GM23248 (cell line): ENCODE measurements at regions not wholly inside any gene's neighbourhood (a gene's known extent, or its start where the extent isn't known, plus 50 kb on each side); places are given as distances from the start of the nearest gene placed in this dataset.

Experiments
- DNase-seq: peaks from one replicate; pipeline ENCODE4 v3.0.0-alpha.2; 2015
- H2AFZ ChIP-seq: fragments of 200-600 bp; sonication (generic); 2 replicates; pipeline ENCODE4 v1.6.1; 2016; ENCODE audit warnings: antibody characterized with exemption
- H3F3A ChIP-seq: fragments of 200-600 bp; sonication (generic); 2 replicates; pipeline ENCODE4 v1.6.1; 2016; ENCODE audit warnings: mild to moderate bottlenecking, antibody characterized with exemption, mixed run types; ENCODE audit not compliant: insufficient read depth
- H3K27ac ChIP-seq: fragments of 200-600 bp; sonication (generic); 2 replicates; pipeline ENCODE4 v1.5.1; 2016; ENCODE audit warnings: mild to moderate bottlenecking
- H3K27me3 ChIP-seq: fragments of 200-600 bp; sonication (generic); replicated peaks from 2 replicates; pipeline ENCODE4 v1.6.1; 2016; ENCODE audit warnings: mild to moderate bottlenecking; ENCODE audit not compliant: insufficient read depth
- H3K36me3 ChIP-seq: fragments of 200-600 bp; sonication (generic); 2 replicates; pipeline ENCODE4 v1.6.1; 2016; ENCODE audit warnings: low read depth, mild to moderate bottlenecking
- H3K4me1 ChIP-seq: fragments of 200-600 bp; sonication (generic); 2 replicates; pipeline ENCODE4 v1.6.1; 2016; ENCODE audit warnings: mild to moderate bottlenecking; ENCODE audit not compliant: insufficient read depth
- H3K4me2 ChIP-seq: fragments of 200-600 bp; sonication (generic); one replicate; pipeline ENCODE4 v1.6.1; 2016; ENCODE audit warnings: mild to moderate bottlenecking; ENCODE audit not compliant: unreplicated experiment
- H3K4me3 ChIP-seq: fragments of 200-600 bp; sonication (generic); 2 replicates; pipeline ENCODE4 v1.5.1; 2016; ENCODE audit warnings: mild to moderate bottlenecking
- H3K79me2 ChIP-seq: fragments of 200-600 bp; sonication (generic); 2 replicates; pipeline ENCODE4 v1.6.1; 2016; ENCODE audit warnings: mild to moderate bottlenecking; ENCODE audit not compliant: insufficient read depth
- H3K9ac ChIP-seq: fragments of 200-600 bp; sonication (generic); 2 replicates; pipeline ENCODE4 v1.6.1; 2016; ENCODE audit warnings: mild to moderate bottlenecking
- H3K9me2 ChIP-seq: fragments of 200-600 bp; sonication (generic); 2 replicates; pipeline ENCODE4 v1.6.1; 2016; ENCODE audit warnings: mixed run types, mild to moderate bottlenecking, moderate library complexity; ENCODE audit not compliant: insufficient read depth
- H3K9me3 ChIP-seq: fragments of 200-600 bp; sonication (generic); one replicate; pipeline ENCODE4 v1.6.1; 2017; ENCODE audit warnings: low read depth
- H4K20me1 ChIP-seq: fragments of 200-600 bp; sonication (generic); 2 replicates; pipeline ENCODE4 v1.6.0; 2016; ENCODE audit not compliant: insufficient read depth
- EZH2 ChIP-seq: fragments of 200-600 bp; sonication (generic); IDR thresholded peaks from 2 replicates; pipeline ENCODE4 v1.6.1; 2018; ENCODE audit warnings: antibody characterized with exemption, mild to moderate bottlenecking; ENCODE audit not compliant: insufficient read depth, poor library complexity, severe bottlenecking
- EZH2phosphoT487 ChIP-seq: fragments of 200-600 bp; sonication (generic); IDR thresholded peaks from 2 replicates; pipeline ENCODE4 v1.6.1; 2018; ENCODE audit warnings: antibody characterized with exemption, moderate library complexity, mild to moderate bottlenecking, low read depth; ENCODE audit not compliant: insufficient read depth
- WGBS, 2 experiments: methylation state at CpG; one replicate each; pipeline ENCODE4 v1.1.6; 2015 to 2017; ENCODE audit warnings: low lambda C conversion rate in 2 of 2, low coverage in 1 of 2; ENCODE audit errors: missing lambda C conversion rate in 2 of 2; 5-methylcytosine and 5-hydroxymethylcytosine counted together
- in situ Hi-C: fragments of 300-500 bp; cut with MboI; formaldehyde crosslinking; loops from 2 replicates; pipeline ENCODE4 v1.15.0; 2020

GRCh38 chr18:8974279-8974678 is 128.2 kb upstream of the NDUFV2 start:
- Histone ChIP-seq H3F3A (peaks cover 11% of the 10 kb centered on the region; the same call in 1 of the 2 replicates), H3K9me2 (no peaks in the 10 kb centered on the region), H3K79me2 (no peaks in the 10 kb centered on the region), H3K9ac (no peak overlapping the region), H3K27ac (no peak overlapping the region), H3K4me1 (peaks cover 14% of the 10 kb centered on the region), H3K4me2 (no peak overlapping the region), H3K9me3 (no peaks in the 10 kb centered on the region), H3K27me3 (no peaks in the 10 kb centered on the region), H3K4me3 (no peak overlapping the region), H4K20me1 (no peaks in the 10 kb centered on the region), H2AFZ (no peak overlapping the region), H3K36me3 (no peaks in the 10 kb centered on the region)
- in situ Hi-C loops = no loop called here
- 74 to 80% methylated on average over 4 of the region's 4 CpGs for WGBS, 2 experiments
- DNase-seq = no peak
- no peak for TF ChIP-seq EZH2phosphoT487
- no peak for TF ChIP-seq EZH2

- Histone ChIP-seq H3K4me3 (no peak overlapping the region), H3K9me3 (no peaks in the 10 kb centered on the region), H3K9me2 (no peaks in the 10 kb centered on the region), H3K9ac (no peak overlapping the region), H3F3A (peaks cover 10% of the 10 kb centered on the region; the same call in 1 of the 2 replicates), H3K79me2 (no peaks in the 10 kb centered on the region), H2AFZ (no peak overlapping the region), H3K4me2 (no peak overlapping the region), H3K36me3 (no peaks in the 10 kb centered on the region), H4K20me1 (no peaks in the 10 kb centered on the region), H3K27ac (no peak overlapping the region), H3K27me3 (no peaks in the 10 kb centered on the region), H3K4me1 (peaks cover 17% of the 10 kb centered on the region)
- no peak for DNase-seq
- no peak for TF ChIP-seq EZH2
- no peak for TF ChIP-seq EZH2phosphoT487
- in situ Hi-C loops = no loop called here
- WGBS, 2 experiments = 44 to 48% methylated on average over 2 of the region's 2 CpGs
Observed at GRCh38 chr18:8974696-8975095, 127.8 kb upstream of the NDUFV2 start.

DNA sequence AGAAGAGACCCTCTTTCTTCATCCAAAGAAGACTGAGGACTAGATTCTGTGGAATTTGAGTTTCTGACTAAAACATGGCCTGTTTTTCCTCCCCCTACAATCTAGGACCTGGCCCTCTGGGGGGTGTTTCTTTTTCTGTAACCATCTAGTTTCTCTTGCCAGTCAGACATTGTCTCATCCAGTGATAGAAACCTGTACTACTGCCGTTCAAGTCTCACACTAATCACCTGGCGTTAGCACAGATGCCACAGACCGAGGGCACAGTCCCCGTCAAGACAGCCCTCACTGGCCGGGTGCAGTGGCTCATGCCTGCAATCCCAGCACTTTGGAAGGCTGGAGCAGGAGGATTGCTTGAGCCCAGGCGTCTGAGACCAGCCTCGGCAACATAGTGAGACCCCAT is 126.9 kb upstream of the NDUFV2 start:
- TF ChIP-seq EZH2 = no peak
- TF ChIP-seq EZH2phosphoT487 = no peak
- H3K9me2 ChIP-seq = no peaks in the 10 kb centered on the region
- H3K27ac ChIP-seq = no peak overlapping the region
- WGBS, 2 experiments = 71 to 73% methylated on average over 7 of the region's 7 CpGs
- no peaks in the 10 kb centered on the region for H3K36me3 ChIP-seq
- H3K4me1 ChIP-seq = peaks cover 9% of the 10 kb centered on the region
- peaks cover 2% of the 10 kb centered on the region; the same call in 1 of the 2 replicates for H3F3A ChIP-seq
- H4K20me1 ChIP-seq = no peaks in the 10 kb centered on the region
- H3K79me2 ChIP-seq = no peaks in the 10 kb centered on the region
- H3K9me3 ChIP-seq = no peaks in the 10 kb centered on the region
- no peak overlapping the region for H2AFZ ChIP-seq
- H3K4me3 ChIP-seq = no peak overlapping the region
- no peak for DNase-seq
- no peaks in the 10 kb centered on the region for H3K27me3 ChIP-seq
- no peak overlapping the region for H3K4me2 ChIP-seq
- in situ Hi-C loops = no loop called here
- no peak overlapping the region for H3K9ac ChIP-seq

DNA sequence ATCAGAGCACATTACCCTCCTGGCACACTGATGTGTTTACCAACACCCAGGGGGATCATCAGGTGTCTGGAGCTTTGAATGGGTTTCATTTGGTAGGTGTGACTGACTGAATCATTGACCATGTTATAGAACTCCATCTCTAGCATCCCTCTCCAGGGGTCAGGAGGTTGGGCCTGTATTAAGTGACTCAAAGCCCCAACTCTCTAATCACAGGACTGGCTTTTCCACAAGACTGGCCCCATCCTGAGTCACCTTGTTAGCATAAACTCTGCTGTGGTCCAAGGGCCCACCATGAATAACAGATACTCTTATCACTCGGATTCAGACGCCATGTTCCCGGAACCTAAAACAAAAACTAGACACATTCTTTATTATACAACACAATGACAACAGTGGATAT is 125.9 kb upstream of the NDUFV2 start:
- Histone ChIP-seq H3K4me3 (no peak overlapping the region), H3F3A (no peaks in the 10 kb centered on the region), H3K27ac (no peak overlapping the region), H3K4me1 (0 out of 2 replicates have a peak, but pooled peaks cover 7% of the 10 kb centered on the region), H3K27me3 (no peaks in the 10 kb centered on the region), H3K9me3 (no peaks in the 10 kb centered on the region), H3K4me2 (no peak overlapping the region), H4K20me1 (no peaks in the 10 kb centered on the region), H3K79me2 (no peaks in the 10 kb centered on the region), H3K36me3 (no peaks in the 10 kb centered on the region), H2AFZ (no peak overlapping the region), H3K9ac (no peak overlapping the region), H3K9me2 (no peaks in the 10 kb centered on the region)
- TF ChIP-seq EZH2phosphoT487 = no peak
- no peak for TF ChIP-seq EZH2
- no peak for DNase-seq
- 94 to 96% methylated on average over 3 of the region's 3 CpGs for WGBS, 2 experiments
- in situ Hi-C loops = no loop called here

DNA sequence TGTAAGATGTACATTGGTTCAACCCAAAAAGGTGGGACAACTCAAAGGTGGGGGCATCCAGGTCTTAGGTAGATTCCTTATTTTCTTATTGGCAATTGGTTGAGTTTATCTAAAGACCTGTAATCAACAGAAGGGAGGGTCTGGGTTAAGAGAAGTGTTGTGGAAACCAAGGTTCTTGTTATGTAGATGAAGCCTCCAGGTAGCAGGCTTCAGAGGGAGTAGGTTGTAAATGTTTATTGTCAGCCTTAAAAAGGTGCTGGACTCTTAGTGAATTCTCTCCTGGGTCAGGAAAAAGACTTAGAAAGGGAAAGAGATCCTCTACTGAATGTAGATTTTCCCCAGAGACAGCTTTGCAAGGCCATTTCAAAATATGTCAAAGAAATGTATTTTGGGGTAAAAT is 125.3 kb upstream of the NDUFV2 start:
- in situ Hi-C loops = no loop called here
- H3K4me2 ChIP-seq = no peak overlapping the region

More for the DNA sequence above, 125.3 kb upstream of the NDUFV2 start:
- H3K4me3 ChIP-seq = no peak overlapping the region
- no peaks in the 10 kb centered on the region for H3K79me2 ChIP-seq
- H3K36me3 ChIP-seq = no peaks in the 10 kb centered on the region
- no peaks in the 10 kb centered on the region for H3K9me2 ChIP-seq
- no peaks in the 10 kb centered on the region for H3K9me3 ChIP-seq
- H3K9ac ChIP-seq = no peak overlapping the region
- TF ChIP-seq EZH2 = no peak
- TF ChIP-seq EZH2phosphoT487 = no peak
- no peak overlapping the region for H3K27ac ChIP-seq
- H2AFZ ChIP-seq = no peak overlapping the region
- no peaks in the 10 kb centered on the region for H4K20me1 ChIP-seq
- H3K4me1 ChIP-seq = peaks cover 11% of the 10 kb centered on the region
- no peak for DNase-seq
- H3F3A ChIP-seq = peaks cover under 1% of the 10 kb centered on the region; the same call in 1 of the 2 replicates
- no peaks in the 10 kb centered on the region for H3K27me3 ChIP-seq
